OCI-LY3 (cell line): ENCODE measurements at regions not wholly inside any gene's neighbourhood (a gene's known extent, or its start where the extent isn't known, plus 50 kb on each side); places are given as distances from the start of the nearest gene placed in this dataset.

Experiments
- H2AFZ ChIP-seq: fragments of 200-600, 300-600 bp; shearing (Covaris generic); 2 replicates; pipeline ENCODE4 v1.6.0; 2014; ENCODE audit warnings: antibody characterized with exemption, low read depth, low read length
- H3K27ac ChIP-seq: fragments of 200-600, 300-600 bp; sonication (generic); 2 replicates; pipeline ENCODE4 v1.5.1; 2014; ENCODE audit warnings: mild to moderate bottlenecking, low read length, moderate library complexity, mixed read lengths
- H3K27me3 ChIP-seq: fragments of 200-600, 300-600 bp; sonication (generic); 2 replicates; pipeline ENCODE4 v1.6.1; 2014; ENCODE audit warnings: low read depth, low read length, mixed read lengths
- H3K36me3 ChIP-seq: fragments of 200-600, 300-600 bp; sonication (generic); replicated peaks from 2 replicates; pipeline ENCODE3; 2014; ENCODE audit warnings: low read depth, low read length, mixed read lengths
- H3K4me1 ChIP-seq: fragments of 300-600, 200-600 bp; sonication (generic); 2 replicates; pipeline ENCODE4 v1.6.1; 2014; ENCODE audit warnings: low read length, mixed read lengths
- H3K4me2 ChIP-seq: fragments of 200-600, 300-600 bp; sonication (generic); 2 replicates; pipeline ENCODE4 v1.6.1; 2014; ENCODE audit warnings: low read length, mixed read lengths
- H3K4me3 ChIP-seq: fragments of 300-600, 200-600 bp; sonication (generic); 2 replicates; pipeline ENCODE4 v1.5.1; 2014; ENCODE audit warnings: antibody characterized with exemption, mild to moderate bottlenecking, low read length, moderate library complexity
- H3K79me2 ChIP-seq: fragments of 300-600, 200-600 bp; shearing (Covaris generic); 2 replicates; pipeline ENCODE4 v1.6.1; 2014; ENCODE audit warnings: mild to moderate bottlenecking, low read length, mixed read lengths
- H3K9ac ChIP-seq: fragments of 300-600, 200-600 bp; shearing (Covaris generic); 2 replicates; pipeline ENCODE4 v1.6.0; 2014; ENCODE audit warnings: mild to moderate bottlenecking, low read length, moderate library complexity
- H3K9me3 ChIP-seq: fragments of 200-600, 300-600 bp; shearing (Covaris generic); 2 replicates; pipeline ENCODE4 v1.6.1; 2014; ENCODE audit warnings: low read length, mixed read lengths; ENCODE audit not compliant: insufficient read depth
- H4K20me1 ChIP-seq: fragments of 200-600, 300-600 bp; sonication (generic); 2 replicates; pipeline ENCODE4 v1.6.1; 2016; ENCODE audit warnings: low read length, mixed read lengths; ENCODE audit not compliant: insufficient read depth
- CTCF ChIP-seq: fragments of 200-600, 300-600 bp; sonication (generic); IDR thresholded peaks from 2 replicates; pipeline ENCODE4 v1.5.1; 2014; ENCODE audit warnings: antibody characterized with exemption, low read length, low read depth
- EZH2phosphoT487 ChIP-seq: fragments of 200-600 bp; shearing (Covaris generic); IDR thresholded peaks from 2 replicates; pipeline ENCODE4 v1.6.1; 2018; ENCODE audit warnings: antibody characterized with exemption, mixed run types, low read depth

DNA sequence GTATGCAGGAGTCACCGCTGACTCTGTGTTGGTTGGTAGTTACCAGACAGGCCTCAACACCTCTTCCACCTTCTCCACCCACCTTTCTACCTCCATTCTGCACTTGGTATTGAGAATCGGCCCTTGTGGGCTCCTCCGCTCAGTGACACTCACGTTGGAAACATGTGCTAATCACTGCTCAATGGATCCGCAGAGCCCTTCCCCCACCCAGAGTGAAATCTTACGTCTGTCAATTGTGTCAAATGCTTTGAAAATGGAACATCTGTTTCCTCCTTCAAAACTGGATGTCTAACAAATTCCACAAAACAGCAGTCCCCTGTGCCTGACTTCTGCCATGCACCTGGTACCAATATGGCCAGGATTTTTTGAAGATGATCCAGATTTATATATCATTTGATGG, 65.5 kb upstream of the NRIP1 start:
- peaks cover 18% of the 10 kb centered on the region; the same call in 1 of the 2 replicates for H3K9me3 ChIP-seq
- TF ChIP-seq EZH2phosphoT487, result no peak
- no peak for TF ChIP-seq CTCF
- no peak overlapping the region for H3K9ac ChIP-seq
- H3K27me3 ChIP-seq, result no peaks in the 10 kb centered on the region
- H3K4me2 ChIP-seq, result no peak overlapping the region
- peaks cover 13% of the 10 kb centered on the region for H3K36me3 ChIP-seq
- H3K4me1 ChIP-seq, result peaks cover 18% of the 10 kb centered on the region
- no peak overlapping the region for H3K27ac ChIP-seq
- no peak overlapping the region for H3K4me3 ChIP-seq
- H4K20me1 ChIP-seq, result no peaks in the 10 kb centered on the region
- no peak overlapping the region for H2AFZ ChIP-seq
- H3K79me2 ChIP-seq, result no peaks in the 10 kb centered on the region

DNA sequence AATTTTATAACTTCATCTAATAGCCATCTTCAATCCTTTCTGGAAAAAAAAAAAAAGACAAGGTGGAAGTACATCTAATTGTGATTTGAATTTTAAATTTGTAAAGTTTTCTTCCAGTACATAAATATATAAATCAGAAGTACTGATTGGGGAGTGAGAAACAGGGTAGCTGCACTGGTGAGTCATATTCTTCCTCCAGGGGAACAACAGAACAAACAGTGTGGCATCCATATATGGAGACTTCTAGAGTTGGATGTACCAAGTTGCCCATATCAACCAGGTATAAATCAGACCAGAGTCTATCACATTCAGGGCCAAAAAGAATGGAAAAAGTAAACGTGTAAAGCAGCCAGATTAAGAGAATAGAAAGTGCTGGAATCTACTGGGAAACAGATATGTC, 66.0 kb upstream of the NRIP1 start:
- Histone ChIP-seq H3K36me3 (peaks cover 13% of the 10 kb centered on the region), H4K20me1 (no peaks in the 10 kb centered on the region), H3K4me3 (no peak overlapping the region), H2AFZ (no peak overlapping the region), H3K4me2 (no peak overlapping the region), H3K4me1 (peaks cover 18% of the 10 kb centered on the region), H3K9ac (no peak overlapping the region), H3K9me3 (peaks cover 18% of the 10 kb centered on the region; the same call in 1 of the 2 replicates), H3K27me3 (no peaks in the 10 kb centered on the region), H3K79me2 (no peaks in the 10 kb centered on the region), H3K27ac (no peak overlapping the region)
- TF ChIP-seq EZH2phosphoT487 (no peak), CTCF (no peak)

GRCh38 chr21:15132781-15133180, 68.0 kb upstream of the NRIP1 start:
- Histone ChIP-seq H4K20me1 (no peaks in the 10 kb centered on the region), H2AFZ (no peak overlapping the region), H3K4me3 (no peak overlapping the region), H3K9me3 (peaks cover 18% of the 10 kb centered on the region; the same call in 1 of the 2 replicates), H3K9ac (no peak overlapping the region), H3K79me2 (no peaks in the 10 kb centered on the region), H3K27me3 (no peaks in the 10 kb centered on the region), H3K4me1 (peaks cover 17% of the 10 kb centered on the region), H3K36me3 (peaks cover 10% of the 10 kb centered on the region), H3K4me2 (no peak overlapping the region), H3K27ac (no peak overlapping the region)
- no peak for TF ChIP-seq EZH2phosphoT487

GRCh38 chr21:15134701-15135470, 70.1 kb upstream of the NRIP1 start:
- Histone ChIP-seq H3K9me3 (peaks cover 11% of the 10 kb centered on the region; the same call in 1 of the 2 replicates), H4K20me1 (no peaks in the 10 kb centered on the region), H3K9ac (no peak overlapping the region), H3K4me3 (no peak overlapping the region), H3K4me1 (no peaks in the 10 kb centered on the region), H2AFZ (no peak overlapping the region), H3K36me3 (peaks cover 6% of the 10 kb centered on the region), H3K79me2 (no peaks in the 10 kb centered on the region), H3K27me3 (peaks cover 2% of the 10 kb centered on the region; the same call in 1 of the 2 replicates), H3K4me2 (no peak overlapping the region), H3K27ac (no peak overlapping the region)
- TF ChIP-seq EZH2phosphoT487, result no peak
- no peak for TF ChIP-seq CTCF
